DOHH2 (cell line): ENCODE measurements at regions not wholly inside any gene's neighbourhood (a gene's known extent, or its start where the extent isn't known, plus 50 kb on each side); places are given as distances from the start of the nearest gene placed in this dataset.

Experiments
- CTCF ChIP-seq: fragments of 200-600 bp; sonication (generic); IDR thresholded peaks from one replicate; pipeline ENCODE4 v1.5.1; 2014; ENCODE audit warnings: antibody characterized with exemption, mild to moderate bottlenecking, low read depth, low read length; ENCODE audit not compliant: poor library complexity, severe bottlenecking
- EZH2phosphoT487 ChIP-seq: fragments of 200-600 bp; sonication (generic); IDR thresholded peaks from 2 replicates; pipeline ENCODE4 v1.6.1; 2017; ENCODE audit warnings: borderline replicate concordance, mild to moderate bottlenecking, antibody characterized with exemption, low read length, moderate library complexity, mixed read lengths

GRCh38 chr7:116332766-116333165 lies 122.4 kb downstream of the TES start:
- TF ChIP-seq CTCF: no peak
- no peak for TF ChIP-seq EZH2phosphoT487
